ENCODE measurements at regions not wholly inside any gene's neighbourhood (a gene's known extent, or its start where the extent isn't known, plus 50 kb on each side); places are given as distances from the start of the nearest gene placed in this dataset.
"Not testable (repeated sequence)": the region's sequence is repeated elsewhere in the genome, so short reads cannot be mapped to it uniquely, and the experiment has no call there.

DNA sequence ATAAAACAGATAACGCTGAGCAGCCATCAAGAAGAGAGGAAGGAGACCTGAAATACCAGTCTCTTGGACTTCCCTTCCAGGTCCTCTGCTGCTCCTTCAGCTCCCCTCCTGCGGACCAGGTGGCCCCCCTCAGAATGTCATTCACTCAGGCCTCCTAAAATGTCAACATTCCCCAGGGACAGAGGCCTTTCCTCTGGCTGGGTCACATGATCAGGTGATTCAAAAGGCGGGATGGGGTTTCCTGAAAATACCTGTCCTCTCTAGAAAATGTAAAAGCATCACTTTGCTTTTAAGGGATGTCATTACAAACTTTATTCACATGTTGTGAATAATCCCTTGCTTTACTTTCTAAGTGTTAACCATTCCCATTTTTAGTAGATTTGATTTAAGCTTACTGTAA lies 311.1 kb downstream of the INHBA start:
- no peaks in the 10 kb centered on the region for H4K20me1 ChIP-seq (ENCODE audit: insufficient read depth, low read length)
- BruUV-seq (replicated peaks) = no TSS peak
- no peaks in the 10 kb centered on the region for H3K36me3 ChIP-seq (ENCODE audit: insufficient read depth, low read length)
- H2AFZ ChIP-seq (ENCODE audit: low read length) = no peak overlapping the region
- no peak overlapping the region for H3K27ac ChIP-seq (ENCODE audit: low read depth, low read length, poor library complexity, severe bottlenecking)
- H3K9me2 ChIP-seq (ENCODE audit: insufficient read depth, low read length) = no peaks in the 10 kb centered on the region
- no peak for TF ChIP-seq EZH2phosphoT487 (IDR thresholded peaks at IDR 0.05; ENCODE audit: borderline replicate concordance, low read depth, low read length)
- TF ChIP-seq, protein P1, sequence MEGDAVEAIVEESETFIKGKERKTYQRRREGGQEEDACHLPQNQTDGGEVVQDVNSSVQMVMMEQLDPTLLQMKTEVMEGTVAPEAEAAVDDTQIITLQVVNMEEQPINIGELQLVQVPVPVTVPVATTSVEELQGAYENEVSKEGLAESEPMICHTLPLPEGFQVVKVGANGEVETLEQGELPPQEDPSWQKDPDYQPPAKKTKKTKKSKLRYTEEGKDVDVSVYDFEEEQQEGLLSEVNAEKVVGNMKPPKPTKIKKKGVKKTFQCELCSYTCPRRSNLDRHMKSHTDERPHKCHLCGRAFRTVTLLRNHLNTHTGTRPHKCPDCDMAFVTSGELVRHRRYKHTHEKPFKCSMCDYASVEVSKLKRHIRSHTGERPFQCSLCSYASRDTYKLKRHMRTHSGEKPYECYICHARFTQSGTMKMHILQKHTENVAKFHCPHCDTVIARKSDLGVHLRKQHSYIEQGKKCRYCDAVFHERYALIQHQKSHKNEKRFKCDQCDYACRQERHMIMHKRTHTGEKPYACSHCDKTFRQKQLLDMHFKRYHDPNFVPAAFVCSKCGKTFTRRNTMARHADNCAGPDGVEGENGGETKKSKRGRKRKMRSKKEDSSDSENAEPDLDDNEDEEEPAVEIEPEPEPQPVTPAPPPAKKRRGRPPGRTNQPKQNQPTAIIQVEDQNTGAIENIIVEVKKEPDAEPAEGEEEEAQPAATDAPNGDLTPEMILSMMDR (conservative IDR thresholded peaks at IDR 0.05; ENCODE audit: low read length) = no peak
- DNase-seq (ENCODE audit: low spot score) = no peak
- H3K9me3 ChIP-seq (ENCODE audit: low read length) = no peaks in the 10 kb centered on the region
- ChIA-PET CTCF (ENCODE audit: unreplicated experiment) (interaction anchor here (1.1 kb wide), 1 partner anchor 15 kb away, joined by 4 read pairs; no protein-coding TSS in a partner anchor), POLR2A (no interaction called here)
- H3K79me2 ChIP-seq (ENCODE audit: insufficient read depth, low read depth, low read length) = no peaks in the 10 kb centered on the region
- no peaks in the 10 kb centered on the region for H3K4me1 ChIP-seq (ENCODE audit: insufficient read depth, low read length, poor library complexity, severe bottlenecking)
- no peak overlapping the region for H3K4me2 ChIP-seq (ENCODE audit: low read length)
- intact Hi-C loops (cut with micrococcal nuclease; ENCODE audit: unreplicated experiment) = no loop called here
- no peak overlapping the region for H3K4me3 ChIP-seq (ENCODE audit: low read depth, low read length, poor library complexity, severe bottlenecking)

DNA sequence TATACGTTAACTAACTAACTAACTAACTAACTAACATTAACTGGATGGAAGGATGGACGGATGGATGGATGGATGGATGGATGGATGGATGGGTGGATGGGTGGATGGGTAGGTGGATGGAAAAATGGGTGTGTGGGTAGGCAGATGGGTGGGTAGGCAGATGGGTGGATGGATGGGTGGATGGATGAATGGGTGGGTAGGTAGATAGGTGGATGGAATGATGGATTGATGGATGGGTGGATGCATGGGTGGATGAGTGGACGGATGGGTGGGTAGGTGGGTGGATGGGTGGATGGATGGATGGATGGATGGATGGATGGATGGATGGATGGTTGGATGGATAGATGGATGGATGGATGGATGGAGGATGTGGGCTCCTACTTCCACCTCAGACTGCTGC lies 314.0 kb downstream of the INHBA start:
- BruUV-seq (replicated peaks); H2AFZ ChIP-seq (ENCODE audit: low read length); CTCF ChIA-PET (ENCODE audit: unreplicated experiment); H3K27ac ChIP-seq (ENCODE audit: low read depth, low read length, poor library complexity, severe bottlenecking); DNase-seq (ENCODE audit: low spot score); H3K9me2 ChIP-seq (ENCODE audit: insufficient read depth, low read length); H3K4me3 ChIP-seq (ENCODE audit: low read depth, low read length, poor library complexity, severe bottlenecking); H3K36me3 ChIP-seq (ENCODE audit: insufficient read depth, low read length); intact Hi-C loops (cut with micrococcal nuclease; ENCODE audit: unreplicated experiment); H3K4me2 ChIP-seq (ENCODE audit: low read length); H3K9me3 ChIP-seq (ENCODE audit: low read length); H4K20me1 ChIP-seq (ENCODE audit: insufficient read depth, low read length); POLR2A ChIA-PET; H3K79me2 ChIP-seq (ENCODE audit: insufficient read depth, low read depth, low read length); H3K4me1 ChIP-seq (ENCODE audit: insufficient read depth, low read length, poor library complexity, severe bottlenecking): not testable (repeated sequence)

DNA sequence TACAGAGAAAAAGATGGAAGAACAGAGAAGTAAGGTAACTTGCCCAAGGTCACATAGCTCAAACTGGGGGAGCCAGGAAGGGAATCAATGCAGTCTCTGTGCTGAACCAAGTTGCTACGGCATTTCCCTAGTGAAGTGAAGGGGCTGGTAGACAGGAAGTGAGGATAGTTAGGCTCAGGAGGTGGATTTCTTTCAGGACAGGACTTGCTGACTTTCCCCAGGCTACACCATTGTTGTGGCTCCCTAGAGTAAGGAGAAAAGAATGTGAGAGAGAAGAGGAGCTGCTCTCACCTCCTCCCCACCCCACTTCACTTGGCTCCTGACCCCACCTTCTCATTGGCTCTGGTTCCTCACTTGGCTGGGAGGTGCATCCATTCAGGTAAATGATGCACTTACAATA lies 316.9 kb downstream of the INHBA start:
- Histone ChIP-seq H3K9me2 (ENCODE audit: insufficient read depth, low read length) (no peaks in the 10 kb centered on the region), H3K4me1 (ENCODE audit: insufficient read depth, low read length, poor library complexity, severe bottlenecking) (no peaks in the 10 kb centered on the region), H3K4me2 (ENCODE audit: low read length) (no peak overlapping the region), H2AFZ (ENCODE audit: low read length) (no peak overlapping the region), H3K79me2 (ENCODE audit: insufficient read depth, low read depth, low read length) (no peaks in the 10 kb centered on the region), H3K4me3 (ENCODE audit: low read depth, low read length, poor library complexity, severe bottlenecking) (no peak overlapping the region), H3K36me3 (ENCODE audit: insufficient read depth, low read length) (no peaks in the 10 kb centered on the region), H3K9me3 (ENCODE audit: low read length) (no peaks in the 10 kb centered on the region), H4K20me1 (ENCODE audit: insufficient read depth, low read length) (no peaks in the 10 kb centered on the region), H3K27ac (ENCODE audit: low read depth, low read length, poor library complexity, severe bottlenecking) (no peak overlapping the region)
- DNase-seq (ENCODE audit: low spot score) = no peak
- no TSS peak for BruUV-seq (replicated peaks)
- ChIA-PET CTCF (ENCODE audit: unreplicated experiment) (no interaction called here), POLR2A (no interaction called here)
- TF ChIP-seq, protein P1 (conservative IDR thresholded peaks at IDR 0.05; ENCODE audit: low read length) = no peak
- no peak for TF ChIP-seq EZH2phosphoT487 (IDR thresholded peaks at IDR 0.05; ENCODE audit: borderline replicate concordance, low read depth, low read length)
- intact Hi-C loops (cut with micrococcal nuclease; ENCODE audit: unreplicated experiment) = no loop called here
